B cell (primary cell): ENCODE measurements at regions not wholly inside any gene's neighbourhood (a gene's known extent, or its start where the extent isn't known, plus 50 kb on each side); places are given as distances from the start of the nearest gene placed in this dataset.

Experiments
- ATAC-seq: fragments of 200-7000 bp; cut with Tn5 transposase; one replicate; pipeline ENCODE4 v1.10.0; 2021; ENCODE audit warnings: low read depth, mild to moderate bottlenecking, moderate number of reproducible peaks, moderate library complexity
- CTCF ChIA-PET: fragments of 350-600 bp; sonication (Branson Sonifier 250); formaldehyde crosslinking; loops from one replicate; lab custom pipeline; 2021; ENCODE audit warnings: antibody characterized with exemption, inconsistent platforms; lab: Charles Lee
- POLR2A ChIA-PET: fragments of 350-600 bp; sonication (Branson Sonifier 250); formaldehyde crosslinking; loops from one replicate; lab custom pipeline; 2021; ENCODE audit warnings: antibody characterized with exemption; lab: Charles Lee
- DNase-seq: peaks from one replicate; pipeline ENCODE4 v3.0.0; 2013
- H2AFZ ChIP-seq: 2 replicates; pipeline ENCODE4 v1.6.1; 2012; ENCODE audit warnings: mild to moderate bottlenecking, low read depth, low read length; ENCODE audit not compliant: insufficient read depth, poor library complexity, severe bottlenecking
- H3K27ac ChIP-seq, 2 donors: 1 replicate in 1 of 2; 2 replicates in 1 of 2; pipeline ENCODE4 v1.5.1; 2012 to 2013; ENCODE audit warnings: low read length in 2 of 2, mild to moderate bottlenecking in 2 of 2, moderate library complexity in 1 of 2
- H3K27me3 ChIP-seq, 4 experiments: fragments of 200-600 bp in 1 of 4; sonication (generic) in 1 of 4; replicated peaks in 1 of 4; 1 replicate in 2 of 4; 2 replicates in 2 of 4; pipeline versions ENCODE4 v1.6.1 to v1.7.0; 2013 to 2016; ENCODE audit warnings: low read length in 3 of 4, mild to moderate bottlenecking in 2 of 4, mixed read lengths in 1 of 4, moderate library complexity in 1 of 4; ENCODE audit not compliant: insufficient read depth in 4 of 4, control insufficient read depth in 3 of 4; ENCODE audit errors: control extremely low read depth in 1 of 4
- H3K36me3 ChIP-seq, 2 experiments: replicated peaks in 1 of 2; 1 replicate in 1 of 2; 2 replicates in 1 of 2; pipeline versions ENCODE4 v1.6.1 to v1.7.1; 2013; ENCODE audit warnings: low read length in 1 of 2; ENCODE audit not compliant: insufficient read depth in 2 of 2, control insufficient read depth in 1 of 2; ENCODE audit errors: control extremely low read depth in 1 of 2, extremely low read depth in 1 of 2
- H3K4me1 ChIP-seq, 2 donors: fragments of 200-600 bp in 1 of 2; sonication (generic) in 1 of 2; 1 replicate in 1 of 2; 2 replicates in 1 of 2; pipeline versions ENCODE4 v1.5.1 to v1.6.1; 2013 to 2017; ENCODE audit warnings: low read length in 2 of 2; ENCODE audit not compliant: control insufficient read depth in 2 of 2, insufficient read depth in 2 of 2
- H3K4me2 ChIP-seq: replicated peaks from 2 replicates; pipeline ENCODE3; 2012; ENCODE audit warnings: mild to moderate bottlenecking, low read depth, low read length; ENCODE audit not compliant: poor library complexity, severe bottlenecking
- H3K4me3 ChIP-seq, 5 experiments: fragments of 200-600 bp in 1 of 5; sonication (generic) in 1 of 5; 1 replicate in 3 of 5; 2 replicates in 2 of 5; pipeline versions ENCODE4 v1.5.1 to v1.7.0; 2011 to 2016; ENCODE audit warnings: low read length in 4 of 5, mild to moderate bottlenecking in 4 of 5, low read depth in 2 of 5, control low read depth in 1 of 5, moderate library complexity in 1 of 5; ENCODE audit not compliant: insufficient read depth in 1 of 5; ENCODE audit errors: control extremely low read depth in 1 of 5, extremely low read depth in 1 of 5
- H3K79me2 ChIP-seq: fragments of 200-600 bp; sonication (generic); one replicate; pipeline ENCODE4 v1.6.0; 2016; ENCODE audit warnings: low read length; ENCODE audit not compliant: control insufficient read depth, insufficient read depth
- H3K9ac ChIP-seq: fragments of 200-600 bp; sonication (generic); 2 replicates; pipeline ENCODE4 v1.6.1; 2017; ENCODE audit warnings: mild to moderate bottlenecking, low read length, moderate library complexity
- H3K9me3 ChIP-seq, 3 donors: one replicate each; pipeline versions ENCODE4 v1.6.1 to v1.7.1; 2013; ENCODE audit warnings: low read length in 2 of 3; ENCODE audit not compliant: control insufficient read depth in 2 of 3, insufficient read depth in 1 of 3; ENCODE audit errors: control extremely low read depth in 1 of 3
- H4K20me1 ChIP-seq: 2 replicates; pipeline ENCODE4 v1.6.0; 2012; ENCODE audit warnings: mild to moderate bottlenecking, low read length; ENCODE audit not compliant: insufficient read depth, control insufficient read depth, poor library complexity, severe bottlenecking
- H3K27ac Mint-ChIP-seq: one replicate; pipeline ENCODE4 v1.8.0; 2021; ENCODE audit warnings: mixed read lengths
- H3K27me3 Mint-ChIP-seq: one replicate; pipeline ENCODE4 v1.8.0; 2021; ENCODE audit warnings: mixed read lengths
- H3K4me1 Mint-ChIP-seq: one replicate; pipeline ENCODE4 v1.8.0; 2021; ENCODE audit warnings: mixed read lengths
- H3K4me3 Mint-ChIP-seq: one replicate; pipeline ENCODE4 v1.8.0; 2021; ENCODE audit warnings: mixed read lengths
- H3K9me3 Mint-ChIP-seq: one replicate; pipeline ENCODE4 v1.8.0; 2022; ENCODE audit warnings: mixed read lengths; ENCODE audit not compliant: insufficient read depth
- EZH2 ChIP-seq: IDR thresholded peaks from 2 replicates; pipeline ENCODE4 v1.6.1; 2012; ENCODE audit warnings: borderline replicate concordance, low read depth, mild to moderate bottlenecking, moderate library complexity, low read length; ENCODE audit not compliant: insufficient read depth, poor library complexity, severe bottlenecking
- WGBS: methylation state at CpG from one replicate; pipeline ENCODE4 v1.1.5; 2013; ENCODE audit warnings: missing lambda C conversion rate; ENCODE audit not compliant: insufficient coverage; 5-methylcytosine and 5-hydroxymethylcytosine counted together
- intact Hi-C: fragments of 100-400 bp; cut with micrococcal nuclease; formaldehyde crosslinking; loops from one replicate; pipeline ENCODE4 v1.10.0; 2022
- TF ChIP-seq, protein P1 (sequence below): fragments of 200-600 bp; IDR thresholded peaks from one replicate; pipeline ENCODE4 v1.8.0; 2022; ENCODE audit warnings: antibody characterized with exemption, mild to moderate bottlenecking

GRCh38 chr14:30185832-30186231 lies 258.2 kb upstream of the PRKD1 start:
- no peak overlapping the region for H3K27ac Mint-ChIP-seq
- no peak for DNase-seq

GRCh38 chr14:30191639-30192279 lies 264.1 kb upstream of the PRKD1 start:
- H2AFZ ChIP-seq = no peak overlapping the region
- H3K9me3 Mint-ChIP-seq = no peaks in the 10 kb centered on the region
- ATAC-seq (no peak), DNase-seq (no peak)
- no peaks in the 10 kb centered on the region for H3K4me1 Mint-ChIP-seq
- no peaks in the 10 kb centered on the region for H3K9me3 ChIP-seq
- no peak overlapping the region for H3K4me3 ChIP-seq
- H3K4me1 ChIP-seq = no peaks in the 10 kb centered on the region
- TF ChIP-seq, protein P1, sequence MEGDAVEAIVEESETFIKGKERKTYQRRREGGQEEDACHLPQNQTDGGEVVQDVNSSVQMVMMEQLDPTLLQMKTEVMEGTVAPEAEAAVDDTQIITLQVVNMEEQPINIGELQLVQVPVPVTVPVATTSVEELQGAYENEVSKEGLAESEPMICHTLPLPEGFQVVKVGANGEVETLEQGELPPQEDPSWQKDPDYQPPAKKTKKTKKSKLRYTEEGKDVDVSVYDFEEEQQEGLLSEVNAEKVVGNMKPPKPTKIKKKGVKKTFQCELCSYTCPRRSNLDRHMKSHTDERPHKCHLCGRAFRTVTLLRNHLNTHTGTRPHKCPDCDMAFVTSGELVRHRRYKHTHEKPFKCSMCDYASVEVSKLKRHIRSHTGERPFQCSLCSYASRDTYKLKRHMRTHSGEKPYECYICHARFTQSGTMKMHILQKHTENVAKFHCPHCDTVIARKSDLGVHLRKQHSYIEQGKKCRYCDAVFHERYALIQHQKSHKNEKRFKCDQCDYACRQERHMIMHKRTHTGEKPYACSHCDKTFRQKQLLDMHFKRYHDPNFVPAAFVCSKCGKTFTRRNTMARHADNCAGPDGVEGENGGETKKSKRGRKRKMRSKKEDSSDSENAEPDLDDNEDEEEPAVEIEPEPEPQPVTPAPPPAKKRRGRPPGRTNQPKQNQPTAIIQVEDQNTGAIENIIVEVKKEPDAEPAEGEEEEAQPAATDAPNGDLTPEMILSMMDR = no peak
- no peak for TF ChIP-seq EZH2
- ChIA-PET POLR2A (no interaction called here), CTCF (no interaction called here)
- no peaks in the 10 kb centered on the region for H3K27me3 ChIP-seq
- no peaks in the 10 kb centered on the region for H3K36me3 ChIP-seq
- H3K79me2 ChIP-seq = no peaks in the 10 kb centered on the region
- H4K20me1 ChIP-seq = no peaks in the 10 kb centered on the region
- no peak overlapping the region for H3K9ac ChIP-seq
- H3K27ac ChIP-seq = no peak overlapping the region
- intact Hi-C loops = no loop called here
- WGBS = no CpG with 5 or more reads among the region's 2 CpGs
- no peaks in the 10 kb centered on the region for H3K27me3 Mint-ChIP-seq
- H3K27ac Mint-ChIP-seq = no peak overlapping the region
- H3K4me2 ChIP-seq = no peak overlapping the region
- H3K4me3 Mint-ChIP-seq = no peak overlapping the region

More at GRCh38 chr14:30185832-30186231, 258.2 kb upstream of the PRKD1 start:
- Histone ChIP-seq H3K9me3 (no peaks in the 10 kb centered on the region), H3K4me3 (no peak overlapping the region), H3K4me2 (no peak overlapping the region), H3K27me3 (no peaks in the 10 kb centered on the region), H3K4me1 (no peaks in the 10 kb centered on the region), H4K20me1 (no peaks in the 10 kb centered on the region), H3K27ac (no peak overlapping the region), H3K79me2 (no peaks in the 10 kb centered on the region), H2AFZ (no peak overlapping the region), H3K36me3 (no peaks in the 10 kb centered on the region), H3K9ac (no peak overlapping the region)
- no peak for ATAC-seq
- Mint-ChIP-seq H3K4me3 (no peak overlapping the region), H3K9me3 (no peaks in the 10 kb centered on the region), H3K4me1 (no peaks in the 10 kb centered on the region), H3K27me3 (no peaks in the 10 kb centered on the region)
- intact Hi-C loops = no loop called here
- CTCF ChIA-PET = no interaction called here
- TF ChIP-seq EZH2 = no peak
- TF ChIP-seq, protein P1 = no peak
- POLR2A ChIA-PET = no interaction called here
